ENCODE measurements at regions not wholly inside any gene's neighbourhood (a gene's known extent, or its start where the extent isn't known, plus 50 kb on each side); places are given as distances from the start of the nearest gene placed in this dataset.

GRCh38 chr15:94032571-94032970 lies 198.8 kb upstream of the MCTP2 start:
- no peaks in the 10 kb centered on the region for H3K27me3 Mint-ChIP-seq (ENCODE audit: low read depth)
- H3K4me3 Mint-ChIP-seq = no peak overlapping the region
- ChIA-PET CTCF (no interaction called here), POLR2A (no interaction called here)
- no peaks in the 10 kb centered on the region for H3K36me3 Mint-ChIP-seq
- H3K27ac Mint-ChIP-seq = no peak overlapping the region
- no peaks in the 10 kb centered on the region for H3K4me1 Mint-ChIP-seq
- peaks cover under 1% of the 10 kb centered on the region; the same call in 1 of the 2 replicates for H3K9me3 Mint-ChIP-seq
- no peak for ATAC-seq
- no peak for TF ChIP-seq KAT7 (CRISPR knock-in tag; IDR thresholded peaks at IDR 0.05; ENCODE audit: borderline replicate concordance)
- TF ChIP-seq ZNF317 (CRISPR knock-in tag; IDR thresholded peaks at IDR 0.05; ENCODE audit: borderline replicate concordance, low read depth) = no peak
- no peak for TF ChIP-seq HMGXB4 (CRISPR knock-in tag; IDR thresholded peaks at IDR 0.05)
- no peak for TF ChIP-seq ATF1 (CRISPR knock-in tag; IDR thresholded peaks at IDR 0.05)
- no peak for TF ChIP-seq E2F5 (CRISPR knock-in tag; IDR thresholded peaks at IDR 0.05)
- TF ChIP-seq USF2 (CRISPR knock-in tag; IDR thresholded peaks at IDR 0.05) = no peak
- no peak for TF ChIP-seq TCF7 (CRISPR knock-in tag; IDR thresholded peaks at IDR 0.05; ENCODE audit: low read depth)
- TF ChIP-seq ZNF416 (CRISPR knock-in tag; IDR thresholded peaks at IDR 0.05) = no peak
- no peak for TF ChIP-seq OVOL2 (CRISPR knock-in tag; IDR thresholded peaks at IDR 0.05; ENCODE audit: borderline replicate concordance)
- TF ChIP-seq HMGA2 (CRISPR knock-in tag; IDR thresholded peaks at IDR 0.05) = no peak
- TF ChIP-seq ELF4 (CRISPR knock-in tag; IDR thresholded peaks at IDR 0.05; ENCODE audit: low read depth) = no peak
- no peak for DNase-seq (ENCODE audit: low spot score)

GRCh38 chr15:94031072-94031471 lies 200.3 kb upstream of the MCTP2 start:
- ChIA-PET CTCF (interaction anchor here (1.6 kb wide), 1 partner anchor 89 kb away, joined by 3 read pairs; no protein-coding TSS in a partner anchor), POLR2A (interaction anchor here (0.6 kb wide), 1 partner anchor 9 kb away, joined by 6 read pairs; no protein-coding TSS in a partner anchor)
- Mint-ChIP-seq H3K4me3 (no peak overlapping the region), H3K4me1 (no peaks in the 10 kb centered on the region), H3K27me3 (ENCODE audit: low read depth) (no peaks in the 10 kb centered on the region), H3K27ac (no peak overlapping the region), H3K36me3 (no peaks in the 10 kb centered on the region), H3K9me3 (no peaks in the 10 kb centered on the region)
- TF ChIP-seq ZSCAN18 (CRISPR knock-in tag; IDR thresholded peaks at IDR 0.05) (no peak), FOXP1 (CRISPR knock-in tag; IDR thresholded peaks at IDR 0.05; ENCODE audit: borderline replicate concordance) (no peak), NR1H2 (CRISPR knock-in tag; IDR thresholded peaks at IDR 0.05) (no peak), ZNF512 (CRISPR knock-in tag; IDR thresholded peaks at IDR 0.05; ENCODE audit: borderline replicate concordance) (no peak), CDX4 (CRISPR knock-in tag; IDR thresholded peaks at IDR 0.05; ENCODE audit: borderline replicate concordance) (no peak)
- DNase-seq (ENCODE audit: low spot score) (no peak), ATAC-seq (no peak)
